Activated T-helper 17 cell treated with anti-CD3 and anti-CD28 coated beads, Interleukin-2, amount 50 U/mL, for 72 hours (primary cell): ENCODE measurements at regions not wholly inside any gene's neighbourhood (a gene's known extent, or its start where the extent isn't known, plus 50 kb on each side); places are given as distances from the start of the nearest gene placed in this dataset.
A peak's percentile ranks its signal among the peaks of the same experiment; 100 is the strongest.
"Not testable (repeated sequence)": the region's sequence is repeated elsewhere in the genome, so short reads cannot be mapped to it uniquely, and the experiment has no call there.

Experiments used
- ATAC-seq: fragments of 150-1000 bp; cut with Tn5 transposase; replicated peaks from 2 replicates; pipeline ENCODE4 v1.10.0; 2021; ENCODE audit warnings: mild to moderate bottlenecking, moderate library complexity
- H3K27ac Mint-ChIP-seq: one replicate; pipeline ENCODE4 v1.8.0; 2022; ENCODE audit warnings: mixed read lengths
- H3K27me3 Mint-ChIP-seq: one replicate; pipeline ENCODE4 v1.8.0; 2022; ENCODE audit warnings: mixed read lengths
- H3K36me3 Mint-ChIP-seq: one replicate; pipeline ENCODE4 v1.8.0; 2022; ENCODE audit warnings: low read depth, mild to moderate bottlenecking, mixed read lengths
- H3K4me1 Mint-ChIP-seq: one replicate; pipeline ENCODE4 v1.8.0; 2022; ENCODE audit warnings: mixed read lengths
- H3K4me3 Mint-ChIP-seq: one replicate; pipeline ENCODE4 v1.8.0; 2022; ENCODE audit warnings: mild to moderate bottlenecking, mixed read lengths
- H3K9me3 Mint-ChIP-seq: one replicate; pipeline ENCODE4 v1.8.0; 2022; ENCODE audit warnings: mixed read lengths

- Mint-ChIP-seq H3K27ac (no peak overlapping the region), H3K27me3 (peaks cover 4% of the 10 kb centered on the region), H3K4me3 (peak overlapping the region; percentile 41), H3K36me3 (no peaks in the 10 kb centered on the region), H3K4me1 (no peaks in the 10 kb centered on the region), H3K9me3 (no peaks in the 10 kb centered on the region)
- no peak for ATAC-seq
Measured at GRCh38 chrX:140092121-140092520, 126.8 kb upstream of the CXorf66 start.

GRCh38 chrX:140091125-140091886 lies 126.0 kb upstream of the CXorf66 start:
- no peaks in the 10 kb centered on the region for H3K4me1 Mint-ChIP-seq
- peak overlapping the region; percentile 41 for H3K4me3 Mint-ChIP-seq
- H3K27ac Mint-ChIP-seq, result no peak overlapping the region
- H3K27me3 Mint-ChIP-seq, result no peaks in the 10 kb centered on the region
- peak; percentile 58 for ATAC-seq
- no peaks in the 10 kb centered on the region for H3K36me3 Mint-ChIP-seq
- H3K9me3 Mint-ChIP-seq, result no peaks in the 10 kb centered on the region

GRCh38 chrX:140090800-140091124 lies 125.4 kb upstream of the CXorf66 start:
- Mint-ChIP-seq H3K4me3 (peak overlapping the region; percentile 19), H3K27me3 (no peaks in the 10 kb centered on the region), H3K4me1 (no peaks in the 10 kb centered on the region), H3K36me3 (no peaks in the 10 kb centered on the region), H3K9me3 (no peaks in the 10 kb centered on the region), H3K27ac (no peak overlapping the region)
- no peak for ATAC-seq

- Mint-ChIP-seq H3K4me1 (no peaks in the 10 kb centered on the region), H3K4me3 (no peak overlapping the region), H3K27ac (no peak overlapping the region), H3K9me3 (no peaks in the 10 kb centered on the region), H3K36me3 (no peaks in the 10 kb centered on the region), H3K27me3 (no peaks in the 10 kb centered on the region)
- ATAC-seq, result no peak
Measured at GRCh38 chrX:140088438-140088837, 123.1 kb upstream of the CXorf66 start.

GRCh38 chrX:140087875-140088274 lies 122.6 kb upstream of the CXorf66 start:
- H3K4me1 Mint-ChIP-seq, result no peaks in the 10 kb centered on the region

GRCh38 chrX:140086691-140087090 lies 121.4 kb upstream of the CXorf66 start:
- Mint-ChIP-seq H3K4me1 (no peaks in the 10 kb centered on the region), H3K36me3 (no peaks in the 10 kb centered on the region), H3K4me3 (no peak overlapping the region), H3K27me3 (no peaks in the 10 kb centered on the region), H3K27ac (no peak overlapping the region), H3K9me3 (no peaks in the 10 kb centered on the region)
- no peak for ATAC-seq

More at GRCh38 chrX:140087875-140088274, 122.6 kb upstream of the CXorf66 start:
- Mint-ChIP-seq H3K27ac (no peak overlapping the region), H3K27me3 (no peaks in the 10 kb centered on the region), H3K9me3 (no peaks in the 10 kb centered on the region), H3K36me3 (no peaks in the 10 kb centered on the region), H3K4me3 (no peak overlapping the region)
- ATAC-seq, result no peak

- H3K27ac Mint-ChIP-seq, H3K9me3 Mint-ChIP-seq, H3K4me3 Mint-ChIP-seq, H3K27me3 Mint-ChIP-seq, ATAC-seq, H3K36me3 Mint-ChIP-seq, H3K4me1 Mint-ChIP-seq: not testable (repeated sequence)
Measured at GRCh38 chrX:140074851-140075250, 109.5 kb upstream of the CXorf66 start.

GRCh38 chrX:140071037-140071436 lies 105.7 kb upstream of the CXorf66 start:
- no peaks in the 10 kb centered on the region for H3K9me3 Mint-ChIP-seq
- no peak overlapping the region for H3K27ac Mint-ChIP-seq
- ATAC-seq, result no peak
- H3K4me1 Mint-ChIP-seq, result no peaks in the 10 kb centered on the region
- H3K27me3 Mint-ChIP-seq, result no peaks in the 10 kb centered on the region
- no peaks in the 10 kb centered on the region for H3K36me3 Mint-ChIP-seq
- H3K4me3 Mint-ChIP-seq, result no peak overlapping the region

- Mint-ChIP-seq H3K27me3 (no peaks in the 10 kb centered on the region), H3K36me3 (no peaks in the 10 kb centered on the region), H3K4me3 (no peak overlapping the region), H3K9me3 (no peaks in the 10 kb centered on the region), H3K4me1 (no peaks in the 10 kb centered on the region), H3K27ac (no peak overlapping the region)
- no peak for ATAC-seq
Measured at GRCh38 chrX:140065961-140066662, 100.8 kb upstream of the CXorf66 start.

GRCh38 chrX:140064993-140065392 lies 99.7 kb upstream of the CXorf66 start:
- Mint-ChIP-seq H3K4me3 (no peak overlapping the region), H3K27me3 (no peaks in the 10 kb centered on the region), H3K27ac (no peak overlapping the region), H3K36me3 (no peaks in the 10 kb centered on the region), H3K9me3 (no peaks in the 10 kb centered on the region), H3K4me1 (no peaks in the 10 kb centered on the region)
- no peak for ATAC-seq

- no peak overlapping the region for H3K4me3 Mint-ChIP-seq
- ATAC-seq, result peak; percentile 58
Measured at GRCh38 chrX:140057001-140057411, 91.7 kb upstream of the CXorf66 start.

GRCh38 chrX:140053846-140054245 lies 88.5 kb upstream of the CXorf66 start:
- H3K4me3 Mint-ChIP-seq, result no peak overlapping the region
- ATAC-seq, result no peak

More at GRCh38 chrX:140057001-140057411, 91.7 kb upstream of the CXorf66 start:
- Mint-ChIP-seq H3K9me3 (no peaks in the 10 kb centered on the region), H3K4me1 (peaks cover 5% of the 10 kb centered on the region), H3K27ac (no peak overlapping the region), H3K36me3 (no peaks in the 10 kb centered on the region), H3K27me3 (peaks cover 4% of the 10 kb centered on the region)

GRCh38 chrX:140050906-140051305 lies 85.6 kb upstream of the CXorf66 start:
- H3K27me3 Mint-ChIP-seq, result peaks cover 3% of the 10 kb centered on the region
- no peaks in the 10 kb centered on the region for H3K36me3 Mint-ChIP-seq
- no peak overlapping the region for H3K27ac Mint-ChIP-seq
- H3K4me3 Mint-ChIP-seq, result no peak overlapping the region
- H3K4me1 Mint-ChIP-seq, result no peaks in the 10 kb centered on the region
- no peaks in the 10 kb centered on the region for H3K9me3 Mint-ChIP-seq
- no peak for ATAC-seq

More at GRCh38 chrX:140053846-140054245, 88.5 kb upstream of the CXorf66 start:
- Mint-ChIP-seq H3K27me3 (peaks cover 4% of the 10 kb centered on the region), H3K27ac (no peak overlapping the region), H3K9me3 (no peaks in the 10 kb centered on the region), H3K36me3 (no peaks in the 10 kb centered on the region), H3K4me1 (peaks cover 5% of the 10 kb centered on the region)

- no peaks in the 10 kb centered on the region for H3K36me3 Mint-ChIP-seq
Measured at GRCh38 chrX:140040386-140040785, 75.1 kb upstream of the CXorf66 start.

GRCh38 chrX:140038842-140039241 lies 73.5 kb upstream of the CXorf66 start:
- Mint-ChIP-seq H3K4me1 (no peaks in the 10 kb centered on the region), H3K36me3 (no peaks in the 10 kb centered on the region), H3K9me3 (no peaks in the 10 kb centered on the region), H3K27ac (no peak overlapping the region), H3K27me3 (peaks cover 8% of the 10 kb centered on the region), H3K4me3 (no peak overlapping the region)
- no peak for ATAC-seq

More at GRCh38 chrX:140040386-140040785, 75.1 kb upstream of the CXorf66 start:
- ATAC-seq, result no peak
- no peaks in the 10 kb centered on the region for H3K4me1 Mint-ChIP-seq
- H3K4me3 Mint-ChIP-seq, result no peak overlapping the region
- peaks cover 9% of the 10 kb centered on the region for H3K27me3 Mint-ChIP-seq
- no peaks in the 10 kb centered on the region for H3K9me3 Mint-ChIP-seq
- no peak overlapping the region for H3K27ac Mint-ChIP-seq
